SIG-M5 (cell line): ENCODE measurements at regions not wholly inside any gene's neighbourhood (a gene's known extent, or its start where the extent isn't known, plus 50 kb on each side); places are given as distances from the start of the nearest gene placed in this dataset.
"Not testable (repeated sequence)": the region's sequence is repeated elsewhere in the genome, so short reads cannot be mapped to it uniquely, and the experiment has no call there.

ENCODE experiments used
- DNase-seq: peaks from one replicate; lab custom pipeline; 2025; lab: John Stamatoyannopoulos, UW

- DNase-seq: no peak
Measured at GRCh38 chr5:118377420-118377819, 610.9 kb downstream of the DTWD2 start.

GRCh38 chr5:118371973-118372831 lies 616.1 kb downstream of the DTWD2 start:
- DNase-seq: no peak

GRCh38 chr5:118366429-118366828 lies 621.9 kb downstream of the DTWD2 start:
- DNase-seq: no peak

GRCh38 chr5:118365718-118366117 lies 622.6 kb downstream of the DTWD2 start:
- no peak for DNase-seq

GRCh38 chr5:118354797-118355196 lies 633.5 kb downstream of the DTWD2 start:
- no peak for DNase-seq

- DNase-seq: no peak
Measured at GRCh38 chr5:118353970-118354369, 634.4 kb downstream of the DTWD2 start.

GRCh38 chr5:118336468-118336867 lies 651.9 kb downstream of the DTWD2 start:
- no peak for DNase-seq

- no peak for DNase-seq
Measured at GRCh38 chr5:118327389-118327788, 661.0 kb downstream of the DTWD2 start.

GRCh38 chr5:118326481-118327045 lies 661.8 kb downstream of the DTWD2 start:
- no peak for DNase-seq

- no peak for DNase-seq
Measured at GRCh38 chr5:118325931-118326330, 662.4 kb downstream of the DTWD2 start.

- DNase-seq: not testable (repeated sequence)
Measured at GRCh38 chr5:118323723-118324122, 664.6 kb downstream of the DTWD2 start.

- no peak for DNase-seq
Measured at GRCh38 chr5:118321081-118321480, 667.3 kb downstream of the DTWD2 start.

- DNase-seq: no peak
Measured at GRCh38 chr5:118320121-118320520, 668.2 kb downstream of the DTWD2 start.

- DNase-seq: no peak
Measured at GRCh38 chr5:118314931-118315330, 673.4 kb downstream of the DTWD2 start.

- no peak for DNase-seq
Measured at GRCh38 chr5:118311103-118311819, 677.1 kb downstream of the DTWD2 start.

- no peak for DNase-seq
Measured at GRCh38 chr5:118310401-118310800, 677.9 kb downstream of the DTWD2 start.

GRCh38 chr5:118303296-118303695 lies 685.1 kb downstream of the DTWD2 start:
- DNase-seq: no peak

GRCh38 chr5:118302786-118303185 lies 685.6 kb downstream of the DTWD2 start:
- DNase-seq: no peak

- no peak for DNase-seq
Measured at GRCh38 chr5:118301696-118302095, 686.7 kb downstream of the DTWD2 start.

GRCh38 chr5:118295045-118295444 lies 693.3 kb downstream of the DTWD2 start:
- DNase-seq: no peak

GRCh38 chr5:118293378-118293777 lies 695.0 kb downstream of the DTWD2 start:
- no peak for DNase-seq

- DNase-seq: no peak
Measured at GRCh38 chr5:118290204-118290603, 698.1 kb downstream of the DTWD2 start.

- not testable (repeated sequence) for DNase-seq
Measured at GRCh38 chr5:118284230-118284629, 704.1 kb downstream of the DTWD2 start.
